Islet precursor cell (in vitro differentiated cells): ENCODE measurements at regions not wholly inside any gene's neighbourhood (a gene's known extent, or its start where the extent isn't known, plus 50 kb on each side); places are given as distances from the start of the nearest gene placed in this dataset.
A peak's percentile ranks its signal among the peaks of the same experiment; 100 is the strongest.

Experiments
- DNase-seq: peaks from one replicate; pipeline ENCODE4 v3.0.0-alpha.2; 2018

DNA sequence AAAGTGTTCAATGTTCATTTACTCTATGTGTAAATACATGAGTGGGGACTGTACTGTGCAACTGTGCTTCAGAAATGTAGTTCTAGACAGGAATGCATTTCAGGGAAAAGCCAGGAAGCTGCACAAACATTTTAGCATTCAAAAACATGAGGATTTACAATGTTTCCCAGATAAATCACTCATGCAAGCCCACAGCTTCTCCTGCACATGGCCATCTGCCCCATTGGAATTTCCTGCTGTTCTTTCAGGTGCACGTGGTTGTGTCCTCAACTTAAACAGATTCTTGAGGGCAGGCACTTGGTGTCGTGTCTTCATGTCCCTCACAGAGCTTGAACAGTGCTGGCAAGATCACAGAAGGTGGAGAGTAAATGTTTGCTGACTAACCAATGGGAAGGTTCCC lies 101.5 kb downstream of the UNC5CL start:
- DNase-seq: no peak

DNA sequence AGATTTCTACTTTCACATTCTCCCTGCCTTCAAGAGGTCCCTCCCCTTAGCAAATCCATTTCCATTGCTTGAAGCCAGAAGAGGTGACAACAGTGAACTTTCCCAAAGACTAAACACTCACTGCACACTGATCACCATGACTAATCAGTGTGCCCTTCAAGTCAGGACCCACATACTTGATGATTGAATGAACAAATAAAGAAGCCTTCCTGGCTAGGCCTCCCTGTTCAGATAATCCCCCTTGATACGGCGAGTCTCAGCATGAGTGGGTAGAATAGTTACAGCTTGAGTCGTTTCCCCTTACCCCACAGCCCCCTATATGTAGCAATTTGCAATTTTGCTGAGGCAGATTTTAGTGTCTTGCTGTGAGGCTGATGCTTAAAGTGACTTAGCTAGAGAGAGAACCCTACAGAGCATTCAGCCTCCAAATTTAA lies 102.2 kb downstream of the UNC5CL start:
- DNase-seq: no peak

DNA sequence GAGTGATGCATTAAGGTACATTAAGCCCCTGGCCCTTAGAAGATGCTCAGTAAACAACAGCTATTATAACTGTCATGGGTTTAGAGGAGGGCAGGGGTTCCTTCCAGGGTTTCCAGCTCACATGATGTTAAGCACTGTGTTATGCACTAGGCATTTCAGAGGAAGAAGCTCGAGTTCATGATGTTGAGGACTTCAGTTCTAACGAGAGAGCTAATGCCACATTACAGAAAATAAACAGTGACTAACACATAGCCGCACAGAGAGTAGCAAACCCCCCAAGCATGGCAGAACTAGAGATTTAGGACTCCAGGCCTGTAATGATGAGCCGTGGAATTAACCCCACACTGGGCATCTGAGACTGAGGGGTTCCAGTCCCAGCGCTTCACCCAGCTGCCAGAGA lies 105.2 kb downstream of the UNC5CL start:
- DNase-seq: no peak

DNA sequence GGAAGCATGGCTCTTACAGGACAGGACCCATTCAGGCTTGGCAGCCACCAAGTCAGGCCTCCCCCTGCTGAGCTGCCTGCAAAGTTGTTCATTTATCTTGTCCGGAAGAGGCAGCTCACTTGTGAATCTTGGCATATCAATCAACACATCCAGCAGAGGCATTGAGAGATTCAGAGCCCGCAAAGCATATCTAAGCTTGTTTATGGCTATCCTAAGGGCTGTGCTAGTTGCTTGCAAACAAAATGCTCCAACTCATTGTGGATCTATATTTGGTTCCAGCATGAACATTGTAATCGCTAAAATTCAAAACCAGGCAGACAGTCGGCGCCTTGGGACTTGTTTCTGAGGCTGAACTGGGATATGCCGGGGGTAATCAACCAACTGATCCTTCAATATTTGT lies 106.1 kb downstream of the UNC5CL start:
- no peak for DNase-seq

DNA sequence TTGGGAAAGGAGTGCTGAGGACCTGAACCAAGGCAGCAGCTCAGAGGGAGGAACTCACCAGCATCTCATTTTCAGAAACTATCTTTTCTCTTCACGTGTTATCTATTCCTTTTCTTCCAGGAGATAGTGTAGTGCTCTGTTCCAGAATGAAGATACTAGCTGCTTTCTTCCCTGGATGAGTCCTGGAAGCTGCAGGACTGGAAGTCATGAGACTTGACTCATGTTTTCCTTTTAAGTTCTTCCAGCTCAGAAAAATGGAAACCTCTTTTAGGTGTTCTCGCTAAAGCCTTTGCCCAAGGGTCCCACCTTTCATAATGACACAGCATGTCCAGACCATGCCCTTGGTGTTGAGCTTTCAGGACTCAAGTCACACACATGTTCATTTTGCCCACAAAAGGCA lies 106.7 kb downstream of the UNC5CL start:
- no peak for DNase-seq

DNA sequence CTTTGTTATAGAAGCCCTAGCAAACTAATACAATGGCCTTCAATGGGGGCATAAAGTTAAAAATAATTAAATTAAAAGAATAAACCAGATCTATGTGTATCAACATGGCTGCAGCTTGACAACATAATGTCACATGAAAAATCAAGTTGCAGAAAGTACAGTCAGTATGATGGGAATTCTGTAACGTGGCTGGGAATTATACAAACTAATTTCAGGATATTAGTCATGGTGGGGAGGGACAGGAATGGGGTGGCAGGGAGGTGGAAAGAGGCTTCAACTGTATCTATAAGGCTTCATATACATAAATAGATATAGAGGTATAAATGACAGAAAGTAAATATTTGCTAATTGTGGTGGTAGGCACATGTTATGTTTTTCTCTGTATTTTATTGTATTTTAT lies 107.1 kb downstream of the UNC5CL start:
- no peak for DNase-seq

DNA sequence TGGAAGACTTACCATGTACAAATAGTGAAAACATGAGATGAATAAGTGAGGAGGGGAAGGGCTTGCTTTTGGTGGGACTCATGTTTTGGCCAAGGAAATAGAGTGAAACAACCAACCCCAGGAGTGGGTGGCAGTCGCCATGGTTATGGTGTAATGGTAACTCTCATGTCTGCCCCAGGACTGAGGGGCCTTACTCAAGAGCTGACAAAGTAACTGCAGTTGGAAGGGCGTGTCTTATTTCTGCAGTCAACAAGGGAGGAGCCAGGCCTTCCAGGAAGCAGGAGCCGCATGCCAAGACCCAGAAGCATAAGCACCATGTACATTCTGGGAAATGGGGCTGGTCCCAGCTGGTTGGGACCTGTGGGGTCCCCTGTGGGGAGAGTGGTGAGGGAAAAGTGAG lies 108.5 kb downstream of the UNC5CL start:
- DNase-seq: no peak

DNA sequence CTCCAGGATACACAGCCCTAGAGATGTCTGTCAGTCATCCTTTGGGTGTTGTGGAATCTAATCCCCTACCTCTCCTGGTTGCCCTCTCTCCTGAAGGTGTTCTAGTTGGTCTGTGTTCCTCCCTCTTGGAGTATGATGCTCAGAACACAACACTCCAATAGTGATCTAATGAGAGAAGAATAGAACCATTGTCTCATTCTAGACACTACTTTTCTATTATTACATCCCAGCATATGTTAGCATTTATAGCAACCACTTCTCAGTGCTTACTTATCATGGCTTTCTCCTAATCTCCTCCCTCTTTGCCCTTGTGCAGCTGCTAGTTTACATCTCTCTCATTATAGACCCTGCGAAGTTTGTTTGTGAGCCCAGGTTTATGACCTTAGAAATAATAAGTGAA lies 109.0 kb downstream of the UNC5CL start:
- DNase-seq: no peak

DNA sequence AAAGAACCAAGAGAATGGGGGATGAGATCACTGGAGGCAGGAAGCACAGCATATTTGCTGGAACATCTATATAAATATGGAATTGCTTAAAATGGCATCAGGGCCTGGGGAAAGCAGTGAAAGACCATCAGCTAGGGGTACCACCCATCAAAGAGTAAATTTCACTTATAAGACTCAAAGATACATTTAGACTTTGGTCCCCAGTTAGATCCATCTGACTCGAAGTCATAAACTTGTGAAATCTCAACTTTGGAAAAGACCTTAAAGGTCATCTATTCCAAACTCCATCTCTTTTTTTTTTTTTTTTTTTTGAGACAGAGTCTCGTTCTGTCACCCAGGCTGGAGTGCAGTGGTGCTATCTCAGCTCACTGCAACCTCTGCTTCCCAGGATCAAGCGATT lies 109.8 kb downstream of the UNC5CL start:
- no peak for DNase-seq

DNA sequence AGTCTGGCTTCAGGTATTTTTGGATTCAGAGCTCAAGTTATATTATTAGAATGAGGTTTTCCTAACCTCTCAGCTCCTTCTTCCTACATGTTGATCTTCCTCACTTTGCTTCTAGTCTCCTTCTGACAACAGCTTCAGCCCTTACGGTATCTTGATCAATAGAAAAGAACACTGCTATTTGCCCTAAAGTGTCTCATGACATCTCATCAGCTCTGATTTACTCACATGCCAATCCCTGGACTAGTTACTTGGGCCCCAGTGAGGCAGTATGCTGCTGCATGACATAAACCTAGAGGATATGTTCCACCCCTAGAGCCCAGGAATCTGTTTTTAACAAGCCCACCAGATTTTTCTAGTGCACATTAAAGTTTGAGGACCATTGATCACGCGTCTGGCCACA lies 110.3 kb downstream of the UNC5CL start:
- DNase-seq: no peak

DNA sequence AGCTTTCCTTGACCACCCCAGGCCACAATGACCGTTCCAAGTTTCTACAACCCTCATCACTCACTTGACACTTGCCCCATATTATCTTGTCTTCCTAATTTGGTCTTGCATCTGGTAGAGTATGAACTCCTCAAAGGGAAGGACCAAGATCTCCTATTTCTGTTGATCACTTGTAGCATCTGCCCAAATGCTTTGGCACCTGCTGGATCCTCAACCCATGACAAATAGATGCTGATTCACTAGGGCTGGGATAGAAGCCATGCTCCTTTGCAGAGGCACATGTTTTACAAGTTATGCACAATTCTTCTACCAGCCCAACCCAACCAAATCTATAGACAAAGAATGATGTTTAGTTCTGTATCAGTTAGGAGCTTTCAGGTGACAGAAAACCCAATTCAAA lies 110.7 kb downstream of the UNC5CL start:
- DNase-seq: no peak

DNA sequence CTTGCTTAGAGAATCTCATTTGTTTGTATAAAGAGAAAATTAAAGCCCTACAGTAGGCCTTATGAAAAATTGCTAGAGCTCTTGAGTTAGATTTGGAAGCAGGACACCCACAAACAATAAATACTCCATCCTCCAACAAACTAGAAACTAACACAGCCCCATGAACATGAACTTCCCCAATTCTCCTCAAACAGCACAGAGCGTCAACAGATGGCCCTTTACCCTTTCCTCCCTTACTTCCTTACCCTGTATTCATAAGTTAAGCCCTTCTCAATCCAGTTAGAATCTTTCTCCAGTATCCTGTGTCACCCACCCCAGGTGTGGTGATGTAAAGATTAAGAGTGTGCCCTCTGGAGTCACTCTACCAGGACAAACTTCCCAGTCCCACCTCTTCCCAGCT lies 113.7 kb downstream of the UNC5CL start:
- no peak for DNase-seq

DNA sequence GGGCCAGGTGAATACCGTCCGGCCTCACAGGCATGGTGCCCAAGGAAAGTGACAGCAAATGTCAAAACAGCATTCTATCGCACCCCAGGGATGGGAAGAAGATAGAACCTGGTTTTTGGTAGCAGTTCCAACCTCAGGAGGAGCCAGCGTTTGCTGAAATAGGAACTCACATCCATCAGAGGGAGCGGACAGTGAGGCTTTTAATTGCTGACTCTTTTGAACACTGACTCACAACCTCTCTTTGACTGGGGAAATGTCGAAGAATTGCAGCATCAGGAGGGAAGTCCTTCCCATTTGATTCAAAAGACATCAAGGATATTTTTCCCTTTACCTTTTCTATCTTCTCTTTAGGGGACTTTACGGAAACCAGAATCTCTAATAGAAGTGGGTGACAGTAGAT lies 114.2 kb downstream of the UNC5CL start:
- DNase-seq: no peak

DNA sequence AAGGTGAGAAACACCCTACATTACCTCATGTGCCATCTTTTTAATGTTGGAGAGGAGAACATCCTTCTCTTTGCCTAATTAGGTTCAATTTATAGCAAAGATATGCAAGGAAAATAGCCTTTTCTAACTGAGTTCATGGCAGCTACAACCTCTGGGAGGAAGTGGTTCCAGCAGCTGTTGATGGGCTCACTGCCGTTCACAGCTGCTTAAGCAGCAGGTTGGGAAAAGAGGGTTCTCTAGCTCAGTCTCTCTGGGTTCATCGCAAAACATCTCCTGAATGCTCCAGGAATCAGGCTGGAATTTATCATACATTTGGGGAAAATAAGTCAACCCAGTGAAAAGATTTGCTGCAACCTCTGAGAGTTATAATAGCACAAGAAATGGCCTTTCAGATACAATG lies 115.1 kb downstream of the UNC5CL start:
- DNase-seq: no peak

DNA sequence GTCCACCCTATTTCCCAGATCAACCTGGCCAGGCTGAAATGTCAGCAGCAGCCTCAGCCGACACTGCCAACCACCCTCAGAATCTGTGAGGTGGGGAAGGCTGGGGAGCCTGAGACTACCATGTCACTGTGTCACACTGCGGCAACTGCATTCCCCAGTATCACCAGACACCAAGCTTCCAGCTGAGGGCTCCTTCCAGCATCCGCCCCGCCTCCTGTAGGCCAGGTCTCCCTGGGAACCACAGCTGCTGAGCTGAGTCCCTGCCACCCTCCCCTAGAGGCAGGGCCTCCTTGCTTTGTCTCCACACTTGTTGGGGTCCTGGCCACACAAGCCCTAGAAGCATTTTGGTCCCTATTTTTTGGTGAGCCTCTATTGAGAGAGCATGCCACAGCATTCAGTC lies 115.7 kb downstream of the UNC5CL start:
- DNase-seq: no peak

DNA sequence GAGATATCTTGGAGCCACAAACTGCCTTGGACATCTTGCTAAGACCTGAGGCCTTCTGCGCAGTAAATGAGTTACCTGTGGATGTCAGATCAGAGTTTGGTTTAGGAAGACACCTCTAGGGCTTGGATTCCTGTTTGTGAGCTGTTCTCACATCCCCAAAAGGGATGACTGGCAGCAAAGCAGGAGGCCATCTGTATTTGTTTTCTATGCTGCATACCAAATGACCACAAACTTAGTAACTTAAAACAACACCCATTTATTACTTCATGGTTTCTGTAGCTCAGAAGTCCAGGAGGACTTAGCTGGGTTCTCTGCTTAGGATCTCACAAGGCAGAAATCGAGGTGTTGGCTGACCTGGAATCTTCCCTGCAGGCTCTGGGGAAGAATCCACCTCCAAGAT lies 116.7 kb downstream of the UNC5CL start:
- no peak for DNase-seq

DNA sequence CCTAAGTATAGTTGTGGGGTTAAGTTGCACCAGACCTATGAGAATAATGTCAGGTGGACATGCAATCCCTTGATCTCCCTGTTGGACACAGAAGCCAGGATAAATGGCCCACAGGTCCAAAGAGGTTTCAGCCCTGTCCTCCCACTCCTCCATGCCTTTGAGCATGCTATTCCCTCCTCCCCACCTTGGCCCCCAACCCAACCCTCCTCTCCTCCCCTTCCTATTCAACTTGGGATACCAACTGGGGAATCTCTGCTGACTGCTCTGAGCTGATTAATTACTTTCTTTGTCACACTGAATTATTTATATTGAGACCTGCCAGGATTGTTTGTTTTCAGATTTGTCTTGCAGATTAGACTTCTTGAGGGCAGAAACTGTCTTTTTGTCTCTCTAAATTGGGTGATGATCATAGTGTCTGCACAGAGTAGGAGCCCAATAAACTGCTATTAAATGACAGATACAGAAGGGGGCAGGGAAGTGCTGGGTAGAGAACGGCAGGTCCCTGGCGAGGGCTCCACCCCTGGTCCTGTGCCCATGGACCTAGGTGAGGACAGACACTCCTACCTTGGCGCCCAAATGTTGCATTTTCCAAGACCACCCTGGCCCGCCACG lies 120.9 kb downstream of the UNC5CL start:
- no peak for DNase-seq

DNA sequence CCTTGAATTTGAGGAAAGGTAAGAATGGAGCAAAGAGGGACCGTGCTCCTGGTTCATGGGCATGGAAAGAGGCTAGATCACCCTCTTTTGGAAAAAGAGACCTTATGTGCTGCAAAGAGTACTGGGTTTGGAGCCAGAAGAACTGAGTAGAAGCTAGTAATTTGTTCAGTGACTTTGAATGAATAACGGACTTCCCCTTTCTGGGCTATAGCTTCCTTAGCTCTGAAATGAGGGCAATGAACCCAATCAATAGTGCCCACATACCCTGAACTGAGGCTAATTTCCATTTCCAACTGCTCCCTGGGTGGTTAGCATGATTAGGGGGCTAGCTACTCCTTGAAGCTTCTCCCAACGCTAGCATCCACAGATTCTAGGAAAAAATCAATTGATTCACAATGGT lies 121.4 kb downstream of the UNC5CL start:
- no peak for DNase-seq

DNA sequence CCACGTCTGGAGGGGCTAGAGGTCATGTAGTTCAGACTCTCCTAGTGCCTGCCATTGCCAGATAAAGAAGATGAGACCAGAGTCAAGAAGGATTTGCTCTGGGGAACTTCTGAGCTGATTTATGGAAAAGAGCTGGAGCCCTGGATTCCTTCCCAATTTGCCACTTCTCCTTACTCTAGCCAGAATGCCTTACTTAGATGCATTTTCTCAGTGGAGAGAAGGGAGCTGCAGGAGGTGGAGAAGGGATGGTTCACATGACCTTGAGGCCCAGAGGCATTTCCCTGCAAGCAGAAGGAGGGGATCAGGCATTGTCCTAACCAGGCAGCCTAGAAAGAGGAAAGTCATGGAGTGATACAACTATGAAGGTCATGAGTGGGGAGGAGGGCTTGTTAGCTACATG lies 122.2 kb downstream of the UNC5CL start:
- DNase-seq: no peak

DNA sequence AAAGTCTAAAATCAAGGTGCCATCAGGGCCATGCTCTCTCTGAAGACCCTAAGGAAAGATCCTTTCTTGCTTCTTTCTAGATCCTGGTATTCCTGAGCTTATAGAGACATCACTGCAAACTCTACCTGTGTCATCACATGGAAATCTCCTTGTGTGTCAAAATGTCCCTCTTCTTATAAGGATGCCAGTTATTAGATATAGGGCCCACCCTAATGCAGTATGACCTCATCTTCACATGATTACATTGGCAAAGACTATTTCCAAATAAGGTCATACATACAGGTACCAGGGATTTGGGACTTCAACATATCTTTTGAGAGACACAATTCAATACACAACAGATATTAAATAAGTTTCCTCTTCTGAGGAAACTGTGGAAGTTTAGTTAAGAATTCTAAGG lies 123.9 kb downstream of the UNC5CL start:
- DNase-seq: no peak

DNA sequence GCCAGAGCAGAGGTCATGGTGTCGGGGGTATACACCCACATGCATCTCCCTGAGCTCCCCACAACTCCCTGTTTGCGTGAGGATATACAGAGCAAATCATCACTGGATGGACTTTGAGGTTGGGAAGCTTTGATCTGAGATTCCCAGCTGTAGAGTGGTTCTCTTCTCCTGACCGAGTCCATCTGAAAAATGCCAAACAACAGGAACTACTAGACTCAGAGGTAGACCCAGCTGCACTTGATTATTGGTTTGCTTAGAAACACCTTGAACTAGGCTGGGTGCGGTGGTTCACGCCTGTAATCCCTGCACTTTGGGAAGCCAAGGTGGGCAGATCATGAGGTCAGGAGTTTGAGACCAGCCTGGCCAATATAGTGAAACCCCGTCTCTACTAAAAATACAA lies 125.0 kb downstream of the UNC5CL start:
- no peak for DNase-seq

DNA sequence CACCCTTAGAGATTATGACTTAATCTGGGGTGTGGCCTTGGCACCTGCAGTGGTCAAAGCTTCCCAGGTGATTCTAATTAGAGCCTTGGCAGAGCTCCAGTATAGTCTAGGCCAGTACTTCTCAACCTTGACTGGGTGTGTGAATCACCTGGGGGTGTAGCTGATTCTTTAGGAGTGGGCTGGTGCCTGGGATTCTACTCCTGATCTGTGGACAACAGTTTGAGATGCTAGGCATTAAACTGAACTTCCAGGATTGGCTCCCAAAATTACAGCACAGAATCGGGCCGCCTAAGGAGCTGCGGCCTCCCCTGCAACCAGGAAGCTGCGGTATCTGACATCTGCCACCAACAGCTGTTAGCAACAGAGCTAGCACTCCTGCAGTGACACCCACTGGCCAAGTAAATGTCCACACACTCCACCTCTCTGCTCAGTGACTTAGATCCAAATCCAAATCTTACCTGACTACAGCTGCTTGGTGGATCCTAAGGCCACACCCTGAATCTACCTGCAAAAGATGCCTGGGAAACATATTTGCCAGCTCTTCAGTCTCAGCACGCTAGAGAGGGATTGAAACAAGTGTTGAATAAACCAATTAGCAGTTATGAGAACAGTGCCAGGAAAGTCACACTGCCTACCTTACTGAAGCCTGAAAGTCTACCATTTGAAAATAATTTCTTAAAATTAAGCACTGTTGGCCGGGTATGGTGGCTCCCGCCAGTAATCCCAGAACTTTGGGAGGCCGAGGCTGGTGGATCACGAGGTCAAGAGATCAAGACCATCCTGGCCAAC lies 126.7 kb downstream of the UNC5CL start:
- DNase-seq: peak; percentile 76

DNA sequence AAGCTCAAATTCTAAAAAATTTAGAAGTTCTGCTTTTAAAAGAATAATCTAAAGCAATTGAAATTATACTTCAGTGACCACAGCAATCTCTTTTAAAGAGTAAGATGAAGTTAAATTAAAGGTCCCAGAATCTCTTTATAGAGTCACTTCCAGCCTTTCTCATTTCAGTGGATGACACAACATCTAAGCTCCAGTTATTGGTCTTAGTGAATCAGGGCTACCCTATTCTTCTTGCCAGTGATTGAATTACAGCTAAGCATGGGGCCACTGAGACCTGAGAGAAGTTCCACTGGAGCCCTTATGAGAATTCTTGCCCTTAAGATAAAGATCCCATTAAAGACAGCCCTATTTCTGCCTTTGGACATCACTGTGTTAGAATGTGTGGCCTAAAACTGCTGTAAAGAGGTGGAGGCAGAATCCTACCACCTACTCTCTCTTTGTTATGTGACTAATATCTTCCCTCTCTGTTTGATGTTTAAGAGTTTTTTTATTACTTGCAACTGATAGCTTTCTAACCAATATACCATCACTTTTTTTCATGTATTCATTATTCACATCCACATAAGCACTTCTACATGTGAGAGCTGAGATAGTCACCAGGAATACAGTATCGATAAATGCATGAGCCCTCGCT lies 128.6 kb downstream of the UNC5CL start:
- no peak for DNase-seq

DNA sequence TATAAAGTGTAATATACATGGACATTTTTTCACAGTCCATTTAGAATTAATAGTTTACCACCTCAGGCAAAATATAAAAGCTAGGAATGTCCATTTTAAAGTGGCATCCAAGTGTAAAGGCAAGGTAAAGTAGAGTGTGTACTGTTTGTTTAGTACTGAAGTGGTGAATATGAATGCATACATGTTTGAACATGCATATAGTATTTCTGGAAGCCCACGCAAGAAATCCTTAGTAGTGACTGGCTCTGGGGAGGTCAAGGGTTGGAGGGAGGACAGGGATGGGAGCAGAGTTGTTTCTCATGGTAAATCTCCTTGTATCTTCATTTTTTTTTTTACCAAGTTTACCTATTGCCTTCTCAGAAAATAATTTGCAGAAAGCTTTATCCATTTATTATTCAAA lies 129.2 kb downstream of the UNC5CL start:
- DNase-seq: no peak
